ENCODE measurements at regions not wholly inside any gene's neighbourhood (a gene's known extent, or its start where the extent isn't known, plus 50 kb on each side); places are given as distances from the start of the nearest gene placed in this dataset.
A peak's percentile ranks its signal among the peaks of the same experiment; 100 is the strongest.

DNA sequence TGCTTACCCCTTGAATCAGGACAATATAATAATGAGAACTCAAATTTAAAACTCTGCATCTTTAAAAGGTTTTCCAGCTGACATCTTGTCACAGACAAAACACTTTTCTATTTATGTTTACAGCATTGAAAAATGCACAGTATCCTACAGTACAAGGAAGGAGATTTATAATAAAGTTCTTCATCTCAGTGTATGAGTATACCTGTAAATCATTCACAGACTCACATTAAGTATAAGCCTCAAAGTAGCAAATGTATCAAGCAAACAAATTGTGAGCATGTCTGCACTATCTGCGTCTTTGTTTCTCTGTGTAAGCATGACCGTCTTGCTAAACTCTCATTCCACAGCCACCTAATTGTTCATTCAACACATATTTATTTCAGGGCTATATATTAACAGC is 52.8 kb downstream of the PPP1R2C start:
- no peak for DNase-seq

DNA sequence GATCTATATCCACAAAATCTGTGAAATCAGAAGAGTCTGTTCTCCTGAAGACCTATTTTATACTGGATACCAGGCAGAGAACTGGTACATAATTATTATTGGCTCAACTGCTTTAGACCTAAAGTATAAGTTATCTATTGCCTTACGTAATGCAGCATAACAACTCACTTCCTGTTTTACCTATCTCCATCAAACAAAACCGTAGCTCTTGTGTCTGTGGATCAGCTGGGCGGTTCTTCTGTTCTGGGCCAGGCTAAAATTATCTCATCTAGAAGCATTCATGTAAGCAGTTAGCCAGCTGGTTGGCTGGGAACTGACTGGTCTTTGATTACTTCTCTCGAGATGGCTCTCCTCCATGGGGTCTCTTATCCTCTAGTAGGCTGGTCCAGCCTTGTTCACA is 57.8 kb downstream of the PPP1R2C start:
- DNase-seq = no peak

DNA sequence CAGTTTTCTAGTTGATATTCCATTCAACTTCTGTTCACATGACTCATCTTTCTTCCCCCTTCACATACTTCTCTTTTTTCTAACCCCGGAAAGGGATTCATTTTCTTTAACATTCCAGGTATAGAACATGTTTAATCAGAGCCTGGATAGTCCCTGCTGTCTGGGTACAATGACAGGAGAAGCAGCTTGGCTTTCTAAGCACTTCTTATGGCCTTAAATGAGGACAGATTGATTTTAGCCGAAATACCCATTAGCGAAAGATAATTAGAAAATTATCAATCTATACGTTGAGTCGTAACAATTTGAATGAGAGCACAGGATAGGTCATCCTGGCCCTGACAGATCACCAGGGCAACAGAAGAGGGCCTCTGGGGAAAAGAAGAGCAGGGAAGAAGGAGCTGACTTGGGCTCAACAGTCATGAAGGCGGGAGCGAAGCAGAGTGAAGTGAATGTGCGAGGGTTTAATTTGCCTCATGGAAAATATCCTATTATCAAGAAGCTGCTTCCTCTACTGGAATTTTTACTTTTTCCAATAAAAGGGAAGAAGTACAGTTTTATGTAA is 62.2 kb downstream of the PPP1R2C start:
- DNase-seq = no peak

DNA sequence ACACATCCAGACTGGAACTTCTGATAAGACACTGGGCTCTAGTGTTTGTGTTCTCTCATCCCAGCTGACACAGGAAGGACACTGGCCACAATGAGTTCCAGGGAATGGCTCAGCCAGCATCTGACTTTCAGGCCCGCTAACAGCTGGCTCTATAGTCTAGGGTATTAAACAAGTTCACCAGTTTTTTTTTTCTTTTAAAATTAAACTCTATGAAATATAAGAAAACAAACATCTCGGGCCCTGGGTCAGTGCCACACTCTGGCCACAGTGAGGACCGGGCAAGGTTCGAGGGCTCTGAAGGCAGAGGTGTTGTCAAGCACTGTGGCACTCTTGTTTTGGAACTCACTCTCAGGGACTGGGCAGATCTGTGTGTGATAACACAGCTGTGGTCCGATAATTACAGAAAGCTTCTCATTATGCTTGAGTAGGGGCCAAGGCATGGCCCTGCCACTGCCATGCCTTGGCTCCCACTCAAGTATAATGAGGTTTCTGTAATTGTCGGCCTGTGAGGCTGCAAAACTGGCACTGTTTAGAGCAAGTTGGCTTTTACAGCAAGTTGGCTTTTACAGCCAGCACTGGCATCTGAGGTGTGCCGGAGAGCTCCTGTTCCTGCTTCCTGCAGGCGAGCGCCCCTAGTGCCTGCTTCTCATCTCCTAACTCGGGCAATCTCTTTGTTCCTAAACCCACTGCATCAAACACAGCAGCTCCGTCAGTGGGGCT is 62.8 kb downstream of the PPP1R2C start:
- DNase-seq = peak in 1 of 2 donors; percentile 1

DNA sequence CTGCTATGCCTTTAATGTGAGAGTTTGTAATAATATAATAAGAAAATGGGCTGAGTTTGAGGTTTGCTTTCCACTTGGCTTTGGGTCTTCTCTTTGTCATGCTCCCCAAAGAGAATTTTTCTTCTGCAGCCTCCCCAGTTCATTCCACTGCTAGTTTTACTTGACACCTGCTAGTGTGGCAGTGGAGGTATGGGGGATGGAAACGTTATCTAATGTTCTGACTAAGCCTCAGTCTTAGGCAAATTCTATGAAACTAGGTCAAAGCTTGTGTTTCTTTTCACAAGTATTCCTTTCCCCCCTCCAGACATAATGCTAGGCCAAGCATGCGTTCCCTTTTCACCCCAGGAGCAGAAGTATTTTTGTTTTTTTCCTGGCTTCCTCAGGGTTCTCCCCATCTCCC is 67.5 kb downstream of the PPP1R2C start:
- DNase-seq = no peak

DNA sequence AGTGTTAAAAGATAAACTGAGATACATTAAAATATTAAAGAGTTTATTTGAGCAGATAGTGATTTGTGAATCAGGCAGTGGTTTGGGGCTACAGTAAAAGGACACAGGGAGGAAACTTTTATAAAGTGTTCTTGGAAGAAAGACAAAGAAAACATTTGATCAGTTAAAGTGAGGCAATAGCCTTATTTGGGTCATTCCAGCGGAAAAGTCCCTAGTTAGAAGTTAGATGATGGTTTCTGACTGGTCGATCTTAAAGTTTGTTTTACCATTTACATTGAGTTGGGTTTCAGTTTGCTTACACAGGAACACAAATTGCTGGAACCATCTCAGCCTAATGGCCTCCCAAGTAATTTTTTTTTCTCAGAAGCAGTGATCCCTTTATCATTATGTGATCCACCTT is 69.7 kb downstream of the PPP1R2C start:
- no peak for DNase-seq

DNA sequence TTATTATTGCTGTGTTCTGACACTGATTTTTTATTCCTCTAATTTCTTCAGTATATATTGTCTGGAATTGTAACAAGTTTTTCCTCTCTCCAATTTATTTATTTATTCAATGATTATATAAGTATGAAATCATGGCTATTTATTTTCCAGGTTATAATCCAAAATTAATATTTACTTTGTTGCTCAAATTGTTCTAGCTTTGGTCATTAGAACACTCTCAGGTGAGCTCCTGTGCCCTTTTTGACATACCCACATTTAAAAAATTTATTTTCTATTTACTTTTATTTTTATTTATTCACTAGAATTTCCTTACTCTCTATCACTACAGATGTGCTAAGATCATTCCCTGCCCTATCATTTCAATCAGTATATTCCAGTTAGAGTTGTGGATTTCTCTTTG is 70.2 kb downstream of the PPP1R2C start:
- no peak for DNase-seq

DNA sequence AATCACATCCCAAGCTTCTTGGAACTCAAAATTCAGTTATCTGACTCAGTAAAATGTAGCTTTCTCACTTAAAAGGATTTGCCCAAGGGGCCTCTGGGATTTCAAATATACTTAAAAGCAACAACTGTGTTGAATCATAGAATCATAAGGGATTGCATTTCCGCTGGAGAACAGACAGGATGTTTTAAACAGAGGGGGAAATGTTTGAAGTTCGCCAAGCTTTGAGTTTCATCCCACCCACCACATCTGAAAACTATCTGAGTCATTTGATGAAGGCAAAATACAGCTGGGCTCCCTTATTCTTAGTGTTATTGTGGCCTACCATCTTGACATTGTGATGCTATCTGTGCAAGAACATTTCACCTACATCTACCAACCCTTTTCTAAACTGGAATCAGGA is 73.5 kb downstream of the PPP1R2C start:
- DNase-seq = no peak

DNA sequence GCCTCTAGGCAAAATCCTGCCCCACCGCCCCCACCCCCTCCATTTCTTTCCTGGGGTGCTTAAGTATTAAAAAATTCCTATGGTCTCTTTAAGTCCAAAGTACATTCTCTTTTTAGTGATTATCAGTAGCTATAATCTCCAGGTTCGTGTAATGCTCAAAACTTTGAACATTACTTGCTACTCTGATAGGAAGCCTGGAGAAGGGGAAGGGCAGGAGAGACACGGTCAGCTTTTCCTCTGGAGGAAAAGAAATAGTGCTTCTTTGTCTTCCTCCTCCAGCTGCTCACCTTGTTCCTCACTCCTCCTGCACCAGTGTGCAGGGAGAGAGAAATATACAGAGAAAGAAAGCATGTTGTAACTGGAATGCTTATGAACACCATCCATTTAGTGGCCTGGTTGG is 80.4 kb downstream of the PPP1R2C start:
- DNase-seq = no peak

DNA sequence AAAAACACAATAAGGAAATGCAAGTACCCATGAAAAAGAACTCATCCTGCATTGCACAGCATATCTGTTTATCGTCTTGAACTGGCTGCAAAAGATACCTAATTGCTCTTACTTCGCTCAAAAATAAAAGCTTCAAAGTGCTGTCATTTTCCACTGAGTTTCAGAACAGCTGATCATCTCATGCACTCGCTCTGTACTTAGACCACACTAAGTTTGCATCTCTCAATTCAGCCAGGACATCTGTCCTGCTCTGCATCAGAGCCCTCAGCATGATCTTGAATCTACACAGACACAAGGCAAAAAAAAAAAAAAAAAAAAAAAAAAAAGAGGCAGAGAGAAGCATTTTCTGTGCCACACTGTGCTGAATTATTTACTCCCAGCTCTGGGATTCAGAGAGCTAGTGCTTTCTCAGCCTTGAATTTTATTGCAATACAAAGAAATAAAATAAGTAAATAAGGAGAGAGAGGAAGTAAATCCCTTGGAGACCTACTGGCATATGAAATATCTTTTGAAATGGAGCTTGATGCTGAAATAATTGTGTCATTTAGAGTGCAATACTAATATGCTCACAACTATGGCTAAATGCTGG is 81.3 kb downstream of the PPP1R2C start:
- no peak for DNase-seq

DNA sequence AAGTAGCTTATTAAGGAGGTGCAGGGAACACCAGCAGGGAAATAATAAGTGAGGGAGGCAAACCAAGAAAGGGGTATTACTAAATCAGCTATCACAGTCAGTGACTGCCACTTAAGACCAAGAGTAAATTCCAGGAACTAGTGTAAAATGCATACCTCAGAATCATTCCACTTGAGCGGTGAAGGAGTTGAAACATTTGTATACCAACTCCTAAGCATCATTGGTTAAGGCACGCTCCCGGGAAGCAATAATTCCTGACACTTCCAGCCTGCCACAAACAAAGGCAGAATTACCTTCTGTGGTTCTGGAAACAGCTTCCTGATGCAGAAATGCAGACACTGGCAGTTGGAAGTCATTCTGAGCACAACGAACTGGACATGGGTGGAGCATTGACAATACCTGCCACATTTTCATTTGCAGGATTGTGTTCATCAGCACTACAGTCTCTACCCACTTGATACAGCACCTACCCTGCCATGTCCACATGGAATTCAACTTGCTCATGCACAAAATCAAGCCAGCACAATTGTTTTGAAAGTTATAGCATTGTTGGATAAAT is 82.1 kb downstream of the PPP1R2C start:
- no peak for DNase-seq

DNA sequence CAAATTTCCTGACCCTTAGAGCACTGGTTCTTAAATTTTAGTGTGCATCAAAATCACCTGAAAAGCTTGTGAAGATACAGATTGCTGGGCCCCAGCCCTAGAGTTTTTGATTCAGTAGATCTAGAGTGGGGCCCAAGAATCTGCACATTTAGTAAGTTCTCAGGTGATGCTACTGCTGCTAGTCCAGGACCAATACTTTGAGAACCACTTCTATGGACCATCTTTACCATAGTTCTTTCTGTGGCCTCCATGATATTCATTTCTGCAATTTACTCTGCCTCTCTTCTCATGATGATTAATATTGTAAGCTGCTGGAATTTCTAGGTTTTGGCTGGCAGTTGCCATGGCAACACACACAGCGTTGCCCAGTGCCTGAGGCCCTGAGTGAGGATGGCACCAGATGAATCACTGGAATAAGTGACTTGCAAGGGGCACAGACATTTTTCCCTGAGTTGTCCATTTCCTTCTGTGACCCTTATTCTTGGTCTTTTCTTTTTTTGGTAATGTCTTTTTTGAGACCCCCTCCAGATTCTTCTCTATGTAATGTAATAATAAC is 83.6 kb downstream of the PPP1R2C start:
- no peak for DNase-seq

DNA sequence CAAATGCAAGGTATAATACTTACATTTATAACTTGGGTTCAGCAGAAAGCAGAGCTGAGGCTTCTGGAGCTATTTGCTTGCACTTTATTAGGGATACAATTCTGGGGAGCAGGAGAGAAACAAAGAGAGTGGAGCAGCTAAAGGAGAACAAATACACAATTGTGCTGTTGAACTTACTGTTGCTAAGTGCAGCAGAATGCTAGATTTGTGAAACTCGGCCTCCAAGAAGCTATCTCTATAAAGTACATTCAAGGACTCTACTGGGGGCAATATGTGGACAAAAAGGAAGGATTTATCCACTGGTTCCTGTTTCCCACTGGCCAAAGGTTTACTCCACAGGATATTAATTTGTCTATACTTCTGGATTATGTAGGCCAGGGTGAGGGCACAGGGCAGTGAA is 86.8 kb downstream of the PPP1R2C start:
- no peak for DNase-seq

DNA sequence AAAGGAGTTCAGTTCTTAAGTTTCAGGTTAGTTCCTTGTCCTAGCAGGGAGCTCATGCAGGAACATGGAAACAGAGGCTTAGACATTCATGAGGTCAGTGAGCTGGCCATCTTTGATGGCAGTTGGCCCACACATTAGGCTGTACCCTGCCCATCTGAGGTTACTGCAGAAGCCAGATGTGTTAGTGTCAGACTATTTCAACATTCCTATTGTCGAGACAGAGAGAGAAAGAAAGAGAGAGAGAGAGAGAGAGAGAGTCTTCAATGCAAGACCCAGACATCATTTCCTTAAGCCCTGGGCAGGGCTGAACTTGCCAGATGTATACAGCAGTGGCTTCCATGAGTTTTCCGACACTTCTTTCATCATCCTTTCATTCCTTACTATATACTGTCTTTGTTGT is 91.3 kb downstream of the PPP1R2C start:
- no peak for DNase-seq

DNA sequence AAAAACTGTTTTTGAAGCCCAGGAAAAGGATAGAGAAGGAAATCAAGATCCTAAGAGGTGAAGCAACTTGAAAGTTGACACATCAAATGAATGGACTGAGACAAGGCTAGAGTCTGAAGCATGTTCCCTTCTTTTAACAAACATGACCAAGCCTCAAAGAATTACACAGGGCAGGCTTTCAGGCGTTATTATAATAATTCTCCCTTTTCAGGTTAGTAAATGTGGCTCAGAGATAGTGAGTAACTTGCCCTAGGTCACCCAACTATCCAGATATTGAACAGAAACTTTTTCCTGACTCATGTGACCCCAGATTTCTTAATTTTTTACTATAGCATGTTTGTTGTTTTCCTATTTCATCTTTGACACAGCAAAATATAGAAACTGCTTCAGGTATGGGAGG is 91.7 kb downstream of the PPP1R2C start:
- no peak for DNase-seq

DNA sequence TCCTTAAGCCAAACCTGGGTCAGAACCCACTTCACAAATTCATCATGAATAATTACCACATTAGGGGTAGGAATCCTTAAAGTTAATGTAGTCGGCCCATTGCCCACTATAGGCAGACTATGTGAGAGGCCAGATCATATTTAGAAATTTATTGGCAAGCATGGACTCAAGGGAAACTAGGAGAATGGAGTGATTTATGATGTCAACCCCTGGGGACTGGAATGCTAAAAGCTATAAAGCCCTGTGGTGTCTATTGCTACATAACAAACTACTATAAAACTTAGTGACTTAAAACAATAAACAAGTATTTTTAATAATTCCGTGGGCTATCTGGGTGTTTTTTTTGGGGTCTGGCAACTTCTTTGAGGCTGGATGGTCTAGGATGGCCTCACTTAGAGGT is 93.9 kb downstream of the PPP1R2C start:
- no peak for DNase-seq

DNA sequence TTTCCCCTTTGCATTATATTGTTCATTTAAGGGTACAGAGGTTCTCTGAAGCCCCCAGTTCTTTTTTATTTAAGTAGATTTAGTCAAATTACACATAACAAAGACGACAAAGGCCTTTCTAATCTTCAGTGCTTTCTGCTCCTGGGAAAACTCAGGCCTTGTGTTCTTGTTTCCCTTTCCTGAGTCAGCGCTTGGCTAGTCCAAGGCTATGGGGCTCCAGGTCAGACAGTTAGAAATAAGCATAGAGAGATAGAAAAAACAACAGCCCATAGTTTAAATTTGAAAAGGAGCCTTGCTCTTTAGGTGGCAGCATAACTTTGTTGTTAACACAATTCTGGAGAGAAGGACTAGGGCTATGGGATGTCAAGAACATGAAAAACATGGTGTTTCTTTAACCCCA is 97.3 kb downstream of the PPP1R2C start:
- no peak for DNase-seq

DNA sequence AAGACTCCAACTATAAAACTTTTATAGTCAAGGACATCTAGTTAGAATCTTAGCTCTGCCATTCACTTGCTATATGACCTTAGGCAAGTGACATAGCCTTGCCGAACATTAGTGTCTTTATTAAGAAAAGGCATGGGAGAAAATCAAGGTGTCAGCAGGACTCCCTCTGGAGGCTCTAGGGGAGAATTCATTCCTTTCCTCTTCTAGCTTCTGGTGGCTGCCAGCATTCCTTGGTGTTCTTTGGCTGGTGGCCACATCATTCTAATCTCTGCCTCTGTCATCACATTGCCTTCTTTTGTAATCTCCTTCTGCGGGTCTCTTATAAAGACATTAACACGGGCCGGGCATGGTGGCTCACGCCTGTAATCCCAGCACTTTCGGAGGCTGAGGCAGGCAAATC is 99.8 kb downstream of the PPP1R2C start:
- DNase-seq = no peak

DNA sequence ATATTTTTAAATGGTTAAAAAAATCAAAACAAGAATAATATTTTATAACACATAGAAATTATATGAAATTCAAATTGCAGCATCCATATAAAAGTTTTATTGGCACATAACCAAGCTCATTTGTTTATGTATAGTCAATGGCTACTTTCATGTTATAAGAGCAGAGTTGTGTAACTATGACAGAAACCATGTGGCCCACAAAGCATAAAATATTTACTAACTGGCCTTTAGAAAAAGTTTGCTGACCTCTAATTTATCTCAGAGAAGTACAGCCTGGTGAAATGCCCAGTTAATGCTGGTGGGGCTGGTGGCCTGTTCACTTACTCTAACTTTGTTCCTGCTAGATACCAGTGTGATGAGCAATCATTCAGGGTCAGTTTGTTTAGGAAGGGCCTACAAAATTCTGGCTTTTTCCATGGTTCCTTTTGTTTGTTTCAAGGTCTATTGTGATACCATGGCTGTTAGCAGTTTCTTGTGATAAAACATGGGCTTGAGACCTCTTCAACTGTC is 104.6 kb downstream of the PPP1R2C start:
- no peak for DNase-seq

DNA sequence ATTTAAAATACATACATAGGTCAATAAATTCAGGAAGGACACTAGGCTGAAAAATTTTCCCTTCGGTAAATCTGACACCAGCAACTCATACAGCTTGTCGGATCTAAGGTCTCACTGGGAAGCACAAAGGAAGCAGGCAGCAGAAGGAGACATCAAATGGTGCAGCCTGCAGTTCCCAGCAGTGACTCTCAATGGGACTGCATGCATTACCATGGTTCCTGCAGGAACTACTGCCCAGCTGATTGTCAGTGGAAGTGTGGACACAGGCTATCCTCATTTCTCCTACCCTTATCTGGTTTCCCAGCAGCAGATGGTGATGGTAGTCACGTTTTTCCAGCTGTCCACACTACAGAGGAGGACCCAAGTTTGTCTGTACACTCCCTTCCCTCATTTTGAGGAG is 113.3 kb downstream of the PPP1R2C start:
- no peak for DNase-seq

DNA sequence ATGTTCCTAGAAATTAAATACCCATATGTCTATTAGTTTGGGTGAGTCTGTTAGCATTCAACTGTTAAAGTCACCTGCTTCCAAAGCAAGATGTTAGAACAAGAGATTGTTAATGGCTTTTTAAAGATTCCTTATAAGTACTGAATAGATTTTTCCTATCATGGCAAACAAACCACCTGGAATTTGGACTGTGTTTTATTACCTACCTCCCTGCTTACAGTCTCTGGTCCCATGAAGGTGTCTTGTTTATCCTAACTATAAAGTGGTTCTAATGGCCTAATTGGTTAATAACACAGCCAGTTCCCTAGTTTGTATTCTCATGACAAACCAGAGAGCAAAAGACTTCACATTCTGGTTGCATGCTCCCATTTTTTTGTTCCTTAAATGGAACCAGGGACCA is 149.5 kb downstream of the PPP1R2C start:
- no peak for DNase-seq

DNA sequence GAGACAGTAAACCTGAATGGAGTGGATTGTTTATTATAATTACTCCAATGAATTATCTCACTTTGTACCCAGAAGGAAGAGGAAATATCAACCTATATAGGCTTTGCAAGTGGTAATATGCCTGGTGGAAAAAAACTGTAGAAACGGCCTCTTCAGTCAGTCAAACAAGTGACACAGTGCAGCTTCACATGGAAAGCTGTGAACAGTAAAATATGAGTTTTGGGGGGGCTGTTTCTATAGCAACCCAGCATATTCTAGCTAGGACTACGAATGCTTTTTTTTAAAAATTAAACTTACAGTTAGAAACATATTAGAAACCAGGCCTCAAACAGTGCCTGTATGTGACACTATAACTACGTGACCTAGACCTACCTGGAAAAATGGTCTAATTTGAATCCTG is 150.1 kb downstream of the PPP1R2C start:
- no peak for DNase-seq

DNA sequence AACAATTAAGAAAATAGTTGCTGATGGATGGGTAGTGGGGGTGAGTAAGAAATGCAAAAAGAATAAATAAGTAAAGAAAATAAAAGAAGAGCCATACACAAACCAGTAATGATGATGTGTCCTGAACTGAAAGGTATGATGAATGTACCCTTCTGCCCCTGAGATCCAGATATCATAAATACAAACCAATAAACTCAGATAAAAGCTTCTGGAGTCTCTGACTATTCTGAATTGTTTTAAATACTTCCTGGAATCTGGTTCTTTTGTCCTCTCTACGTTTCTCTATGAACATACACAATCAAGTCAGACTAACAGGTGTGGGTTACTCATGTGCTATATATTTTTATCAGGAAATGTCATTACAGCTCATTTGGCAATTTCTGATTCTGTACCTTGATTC is 153.4 kb downstream of the PPP1R2C start:
- no peak for DNase-seq

DNA sequence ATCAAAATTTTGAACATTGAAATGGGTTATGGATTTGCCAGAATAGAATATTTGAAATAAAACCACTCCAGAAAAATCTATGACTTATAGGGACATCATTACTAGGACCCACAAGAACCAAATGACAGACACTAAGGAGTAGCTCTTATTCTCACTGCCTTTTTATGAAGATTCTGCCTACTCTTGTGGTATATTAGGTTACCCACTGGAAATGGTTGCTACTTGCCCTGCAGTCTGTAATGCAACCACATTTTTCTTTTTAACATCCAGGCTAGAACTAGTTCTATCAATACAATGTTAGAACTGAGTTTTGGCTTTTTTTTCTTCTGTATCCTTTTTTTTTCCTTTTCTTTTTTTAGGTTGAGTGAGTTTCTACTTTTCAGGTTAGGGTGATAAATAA is 158.9 kb downstream of the PPP1R2C start:
- no peak for DNase-seq
